H1 (cell line): ENCODE measurements at regions not wholly inside any gene's neighbourhood (a gene's known extent, or its start where the extent isn't known, plus 50 kb on each side); places are given as distances from the start of the nearest gene placed in this dataset.

Source experiments
- CTCF ChIA-PET: fragments of 300-600 bp; sonication (Branson Sonifier 250); formaldehyde crosslinking; loops from one replicate; lab custom pipeline; 2021; ENCODE audit not compliant: partially characterized antibody; lab: Charles Lee
- POLR2A ChIA-PET: fragments of 300-600 bp; sonication (Branson Sonifier 250); formaldehyde crosslinking; loops from one replicate; lab custom pipeline; 2021; ENCODE audit warnings: inconsistent platforms; ENCODE audit not compliant: partially characterized antibody; lab: Charles Lee
- DNase-seq, 2 experiments: peaks; one replicate each; pipeline versions ENCODE4 v3.0.0 to v3.0.0-alpha.2; 2010 to 2022; ENCODE audit warnings: low spot score in 2 of 2, low read depth in 1 of 2, mixed read lengths in 1 of 2
- FAIRE-seq: peaks from 2 replicates; lab custom pipeline; 2011; peaks lifted over from hg19 to GRCh38; lab: Jason Lieb, UNC
- H2AFZ ChIP-seq: 2 replicates; pipeline ENCODE4 v1.8.1; 2012; ENCODE audit warnings: low read length, inconsistent platforms
- H2AK5ac ChIP-seq: 2 replicates; pipeline ENCODE4 v1.6.1; 2013; ENCODE audit warnings: low read depth, low read length
- H2BK120ac ChIP-seq: replicated peaks from 2 replicates; pipeline ENCODE3; 2013; ENCODE audit warnings: low read depth, low read length, inconsistent platforms
- H2BK12ac ChIP-seq: 2 replicates; pipeline ENCODE4 v1.6.1; 2013; ENCODE audit warnings: low read depth, low read length
- H2BK15ac ChIP-seq: 2 replicates; pipeline ENCODE4 v1.6.1; 2013; ENCODE audit warnings: low read length
- H2BK20ac ChIP-seq: 2 replicates; pipeline ENCODE4 v1.6.1; 2013; ENCODE audit warnings: low read length
- H2BK5ac ChIP-seq: 2 replicates; pipeline ENCODE4 v1.6.1; 2013; ENCODE audit warnings: low read depth, low read length
- H3K14ac ChIP-seq: 2 replicates; pipeline ENCODE4 v1.6.1; 2013; ENCODE audit warnings: inconsistent platforms; ENCODE audit not compliant: insufficient read length
- H3K18ac ChIP-seq: 2 replicates; pipeline ENCODE4 v1.6.1; 2013; ENCODE audit warnings: low read length; ENCODE audit errors: extremely low read depth
- H3K23ac ChIP-seq: 2 replicates; pipeline ENCODE4 v1.6.1; 2013; ENCODE audit warnings: inconsistent platforms; ENCODE audit not compliant: insufficient read length
- H3K23me2 ChIP-seq: 2 replicates; pipeline ENCODE4 v1.6.1; 2013; ENCODE audit warnings: low read depth, low read length
- H3K27ac ChIP-seq: 2 replicates; pipeline ENCODE4 v1.6.1; 2011; ENCODE audit warnings: low read depth, low read length, inconsistent platforms
- H3K27me3 ChIP-seq, 4 experiments: replicated peaks in 1 of 4; 1 replicate in 1 of 4; 2 replicates in 3 of 4; pipeline versions ENCODE4 v1.6.1 to v1.8.1; 2011 to 2013; ENCODE audit warnings: low read length in 3 of 4, mild to moderate bottlenecking in 3 of 4, inconsistent platforms in 2 of 4, mixed read lengths in 2 of 4, moderate library complexity in 1 of 4; ENCODE audit not compliant: control insufficient read depth in 3 of 4, insufficient read depth in 3 of 4; ENCODE audit errors: extremely low read depth in 1 of 4
- H3K36me3 ChIP-seq, 4 experiments: 2 replicates each; pipeline versions ENCODE4 v1.6.1 to v1.8.1; 2011 to 2013; ENCODE audit warnings: mild to moderate bottlenecking in 4 of 4, low read length in 3 of 4, moderate library complexity in 2 of 4, control low read depth in 1 of 4, inconsistent platforms in 1 of 4; ENCODE audit not compliant: insufficient read depth in 4 of 4, control insufficient read depth in 2 of 4
- H3K4ac ChIP-seq: replicated peaks from 2 replicates; pipeline ENCODE3; 2013; ENCODE audit warnings: low read length, low read depth, mixed read lengths, inconsistent platforms; ENCODE audit not compliant: insufficient read length
- H3K4me1 ChIP-seq, 4 experiments: replicated peaks in 1 of 4; 1 replicate in 1 of 4; 2 replicates in 3 of 4; pipeline versions ENCODE4 v1.6.1 to v1.8.1; 2011 to 2013; ENCODE audit warnings: low read length in 3 of 4, inconsistent platforms in 2 of 4, mixed read lengths in 1 of 4; ENCODE audit not compliant: insufficient read depth in 4 of 4, control insufficient read depth in 3 of 4
- H3K4me2 ChIP-seq, 2 experiments: 2 replicates each; pipeline versions ENCODE4 v1.6.1 to v1.8.1; 2011 to 2013; ENCODE audit warnings: low read depth in 2 of 2, low read length in 2 of 2, control low read depth in 1 of 2, inconsistent platforms in 1 of 2, mild to moderate bottlenecking in 1 of 2; ENCODE audit not compliant: insufficient read depth in 1 of 2
- H3K4me3 ChIP-seq, 4 experiments: fragments of 200-600, 300-600 bp in 1 of 4; sonication (generic), shearing (Covaris generic), sonication (Bioruptor Twin) in 1 of 4; 2 replicates each; pipeline versions ENCODE4 v1.5.1 to v1.8.1; 2011 to 2016; ENCODE audit warnings: low read length in 4 of 4, low read depth in 3 of 4, control low read depth in 2 of 4, inconsistent platforms in 2 of 4, mild to moderate bottlenecking in 2 of 4, mixed read lengths in 1 of 4, moderate library complexity in 1 of 4; ENCODE audit not compliant: insufficient read depth in 2 of 4; ENCODE audit errors: extremely low read depth in 1 of 4
- H3K56ac ChIP-seq: replicated peaks from 2 replicates; pipeline ENCODE3; 2013; ENCODE audit warnings: low read depth, mild to moderate bottlenecking, mixed read lengths, low read length, inconsistent platforms; ENCODE audit not compliant: insufficient read length
- H3K79me1 ChIP-seq: 2 replicates; pipeline ENCODE4 v1.6.1; 2013; ENCODE audit warnings: low read depth, low read length, control low read depth
- H3K79me2 ChIP-seq, 2 experiments: 2 replicates each; pipeline versions ENCODE4 v1.6.1 to v1.8.1; 2012 to 2013; ENCODE audit warnings: low read length in 2 of 2, mild to moderate bottlenecking in 2 of 2, inconsistent platforms in 1 of 2; ENCODE audit not compliant: insufficient read depth in 2 of 2, control insufficient read depth in 1 of 2
- H3K9ac ChIP-seq, 4 experiments: replicated peaks in 1 of 4; 1 replicate in 1 of 4; 2 replicates in 3 of 4; pipeline versions ENCODE4 v1.6.1 to v1.8.1; 2011 to 2013; ENCODE audit warnings: low read depth in 3 of 4, low read length in 3 of 4, control low read depth in 2 of 4, mild to moderate bottlenecking in 2 of 4, moderate library complexity in 2 of 4, inconsistent platforms in 1 of 4; ENCODE audit errors: extremely low read depth in 1 of 4
- H3K9me3 ChIP-seq, 2 experiments: 2 replicates each; pipeline versions ENCODE4 v1.6.1 to v1.8.1; 2012 to 2013; ENCODE audit warnings: mild to moderate bottlenecking in 2 of 2, moderate library complexity in 2 of 2, control low read depth in 1 of 2, inconsistent platforms in 1 of 2, low read depth in 1 of 2, low read length in 1 of 2, mixed read lengths in 1 of 2; ENCODE audit not compliant: insufficient read depth in 2 of 2
- H4K20me1 ChIP-seq, 2 experiments: replicated peaks in 1 of 2; 2 replicates each; pipeline versions ENCODE3 to v1.8.1; 2011 to 2013; ENCODE audit warnings: inconsistent platforms in 2 of 2, low read length in 2 of 2, mild to moderate bottlenecking in 1 of 2; ENCODE audit not compliant: insufficient read depth in 2 of 2, control insufficient read depth in 1 of 2
- H4K5ac ChIP-seq: 2 replicates; pipeline ENCODE4 v1.6.1; 2013; ENCODE audit warnings: low read length, low read depth, mixed read lengths, inconsistent platforms; ENCODE audit not compliant: insufficient read length
- H4K8ac ChIP-seq: 2 replicates; pipeline ENCODE4 v1.8.0; 2013; ENCODE audit warnings: mild to moderate bottlenecking, moderate library complexity, low read length, inconsistent platforms; ENCODE audit not compliant: insufficient read depth; ENCODE audit errors: extremely low read depth
- H4K91ac ChIP-seq: replicated peaks from 2 replicates; pipeline ENCODE3; 2013; ENCODE audit warnings: low read length, mixed read lengths, inconsistent platforms; ENCODE audit not compliant: insufficient read length
- EP300 ChIP-seq, 2 experiments: IDR thresholded peaks; 1 replicate in 1 of 2; 2 replicates in 1 of 2; pipeline ENCODE4 v1.6.1; 2011 to 2012; ENCODE audit warnings: low read depth in 2 of 2, low read length in 2 of 2, mild to moderate bottlenecking in 2 of 2, borderline replicate concordance in 1 of 2, inconsistent platforms in 1 of 2, moderate library complexity in 1 of 2
- RNF2 ChIP-seq: fragments of 200-900, 300-1000 bp; sonication (generic); IDR thresholded peaks from 2 replicates; pipeline ENCODE4 v1.7.1; 2016; ENCODE audit warnings: borderline replicate concordance, low read depth, mild to moderate bottlenecking, antibody characterized with exemption, low read length; ENCODE audit not compliant: poor library complexity, severe bottlenecking; ENCODE audit errors: missing control alignments
- SIN3A ChIP-seq, 2 experiments: IDR thresholded peaks in 1 of 2; conservative IDR thresholded peaks in 1 of 2; 2 replicates each; pipeline ENCODE4 v1.6.1; 2011 to 2012; ENCODE audit warnings: low read length in 2 of 2, improper control_type of control experiment in 1 of 2, low read depth in 1 of 2, mild to moderate bottlenecking in 1 of 2
- WGBS, 2 experiments: shearing (Covaris generic) in 1 of 2; methylation state at CpG; one replicate each; pipeline versions ENCODE4 v1.1.6 to v1.1.7; 2013 to 2015; ENCODE audit warnings: low lambda C conversion rate in 2 of 2, mixed read lengths in 2 of 2, inconsistent platforms in 1 of 2, low coverage in 1 of 2, missing lambda C conversion rate in 1 of 2; ENCODE audit not compliant: insufficient replicate concordance in 2 of 2, insufficient coverage in 1 of 2, insufficient read length in 1 of 2; ENCODE audit errors: extremely low coverage in 1 of 2, missing lambda C conversion rate in 1 of 2; 5-methylcytosine and 5-hydroxymethylcytosine counted together

- H3K9me3 ChIP-seq, result peaks cover 0 to 5% of the 10 kb centered on the region in 2 experiments; a peak in 1 of 4 replicates
- CTCF ChIA-PET, result interaction anchor here (1.0 kb wide), 1 partner anchor 1763 kb away, joined by 3 read pairs; no protein-coding TSS in a partner anchor
- H4K8ac ChIP-seq, result peak overlapping the region; percentile 14; the same call in 1 of the 2 replicates
- H3K9ac ChIP-seq, result no peak overlapping the region
- H3K27ac ChIP-seq, result no peak overlapping the region
- TF ChIP-seq RNF2 (no peak), EP300 (IDR thresholded peaks at IDR 0.05; ENCODE audit: borderline replicate concordance in 1 of 2, low read depth in 2 of 2, low read length in 2 of 2) (no peak), SIN3A (conservative IDR thresholded peaks at IDR 0.05 in 1 of 2, IDR thresholded peaks at IDR 0.05 in 1 of 2; ENCODE audit: low read depth in 1 of 2, low read length in 2 of 2) (no peak)
- TF ChIP-seq, all 59 proteins: peak for 0
- Histone ChIP-seq H2AK5ac (no peak overlapping the region), H3K56ac (peak overlapping the region; percentile 80), H3K4me1 (no peaks in the 10 kb centered on the region; a peak in 1 of 7 replicates), H3K4me2 (no peak overlapping the region), H4K5ac (no peak overlapping the region), H2BK5ac (peak overlapping the region; percentile 82; the same call in 1 of the 2 replicates), H4K20me1 (peaks cover 0 to 14% of the 10 kb centered on the region in 2 experiments), H2BK20ac (no peak overlapping the region), H3K14ac (no peak overlapping the region), H3K4me3 (no peak overlapping the region), H4K91ac (no peak overlapping the region), H2BK12ac (peak overlapping the region; percentile 71; the same call in 1 of the 2 replicates), H2AFZ (no peak overlapping the region; the same call in 1 of the 2 replicates), H3K23me2 (peaks cover 19% of the 10 kb centered on the region), H3K79me1 (no peaks in the 10 kb centered on the region), H3K18ac (no peak overlapping the region), H3K79me2 (no peaks in the 10 kb centered on the region), H2BK15ac (no peak overlapping the region), H3K36me3 (no peaks in the 10 kb centered on the region; a peak in 1 of 8 replicates), H3K4ac (no peak overlapping the region), H2BK120ac (no peak overlapping the region), H3K23ac (no peak overlapping the region), H3K27me3 (no peaks in the 10 kb centered on the region)
- POLR2A ChIA-PET, result no interaction called here
- WGBS, 2 experiments, result 95% methylated on average over 41 of the region's 70 CpGs; no CpG with 5 or more reads in 1 of the 2 experiments
- no peak for DNase-seq
- FAIRE-seq, result no peak
Measured at GRCh38 chr18:78637442-78638402, 341.9 kb upstream of the SALL3 start.
